ENCODE measurements at regions not wholly inside any gene's neighbourhood (a gene's known extent, or its start where the extent isn't known, plus 50 kb on each side); places are given as distances from the start of the nearest gene placed in this dataset.

DNA sequence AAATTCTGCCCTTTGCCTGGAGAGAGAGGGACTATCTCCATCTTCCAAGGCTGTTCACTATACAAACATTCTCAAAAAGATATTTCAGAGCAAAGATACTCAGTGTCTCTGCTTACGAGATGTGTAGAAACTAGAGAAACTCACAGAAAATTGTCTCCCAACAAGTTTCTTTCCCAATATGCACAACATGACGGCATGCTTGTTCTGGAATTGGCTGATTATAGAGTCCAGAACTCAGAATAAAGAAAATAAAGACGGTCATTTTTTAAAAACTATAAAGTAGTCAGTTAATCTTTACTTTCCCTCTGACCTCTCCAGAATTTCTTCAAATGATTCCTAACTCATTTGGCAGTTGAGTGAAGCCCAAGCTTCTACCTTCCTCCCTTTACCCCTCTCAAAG lies 285.5 kb upstream of the KLF3 start:
- TF ChIP-seq ZFX (IDR thresholded peaks at IDR 0.05), result no peak
- TF ChIP-seq, protein P1, sequence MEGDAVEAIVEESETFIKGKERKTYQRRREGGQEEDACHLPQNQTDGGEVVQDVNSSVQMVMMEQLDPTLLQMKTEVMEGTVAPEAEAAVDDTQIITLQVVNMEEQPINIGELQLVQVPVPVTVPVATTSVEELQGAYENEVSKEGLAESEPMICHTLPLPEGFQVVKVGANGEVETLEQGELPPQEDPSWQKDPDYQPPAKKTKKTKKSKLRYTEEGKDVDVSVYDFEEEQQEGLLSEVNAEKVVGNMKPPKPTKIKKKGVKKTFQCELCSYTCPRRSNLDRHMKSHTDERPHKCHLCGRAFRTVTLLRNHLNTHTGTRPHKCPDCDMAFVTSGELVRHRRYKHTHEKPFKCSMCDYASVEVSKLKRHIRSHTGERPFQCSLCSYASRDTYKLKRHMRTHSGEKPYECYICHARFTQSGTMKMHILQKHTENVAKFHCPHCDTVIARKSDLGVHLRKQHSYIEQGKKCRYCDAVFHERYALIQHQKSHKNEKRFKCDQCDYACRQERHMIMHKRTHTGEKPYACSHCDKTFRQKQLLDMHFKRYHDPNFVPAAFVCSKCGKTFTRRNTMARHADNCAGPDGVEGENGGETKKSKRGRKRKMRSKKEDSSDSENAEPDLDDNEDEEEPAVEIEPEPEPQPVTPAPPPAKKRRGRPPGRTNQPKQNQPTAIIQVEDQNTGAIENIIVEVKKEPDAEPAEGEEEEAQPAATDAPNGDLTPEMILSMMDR (conservative IDR thresholded peaks at IDR 0.05), result no peak
- no peak overlapping the region for H3K27ac ChIP-seq

DNA sequence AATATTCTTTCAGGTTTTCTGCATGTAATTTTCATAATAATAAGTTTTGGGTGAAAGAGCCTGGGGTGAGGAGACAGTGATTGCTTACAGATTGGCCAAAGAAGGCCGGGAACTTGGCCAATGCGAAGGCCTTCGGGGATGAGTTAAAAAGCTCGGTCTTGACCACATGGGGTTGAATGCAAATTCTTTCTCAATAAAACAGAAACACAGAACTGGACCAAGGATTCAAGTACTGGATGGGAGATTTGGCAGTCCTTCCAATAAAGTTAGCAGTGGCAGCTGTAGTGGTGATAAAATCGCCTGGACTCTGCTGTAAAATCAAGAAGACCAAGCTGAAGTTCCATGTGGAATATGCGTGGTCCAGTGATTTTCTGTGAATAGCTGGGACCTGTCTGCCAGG lies 282.2 kb upstream of the KLF3 start:
- no peak overlapping the region for H3K27ac ChIP-seq
- no peak for TF ChIP-seq ZFX (IDR thresholded peaks at IDR 0.05)
- TF ChIP-seq, protein P1 (conservative IDR thresholded peaks at IDR 0.05), result no peak

DNA sequence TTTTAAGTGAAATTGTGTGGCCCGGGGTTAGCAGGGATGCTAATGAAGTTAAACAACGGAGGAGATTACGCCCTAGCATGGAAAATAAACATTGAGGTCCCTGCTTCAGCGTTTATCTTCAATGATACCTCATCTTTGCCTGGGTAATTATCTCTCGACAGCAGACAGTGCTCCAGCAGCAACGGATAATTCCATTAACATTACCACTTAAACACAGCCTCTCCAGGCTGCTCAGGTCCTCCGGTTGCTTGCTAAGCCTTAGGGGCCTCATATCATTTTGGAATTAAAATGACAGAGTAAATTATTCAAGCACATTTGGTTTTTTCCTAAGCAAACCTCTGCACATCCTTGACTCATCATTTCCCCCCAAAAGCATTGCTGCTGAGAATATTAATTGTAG lies 281.5 kb upstream of the KLF3 start:
- H3K27ac ChIP-seq, result no peak overlapping the region
- TF ChIP-seq, protein P1 (conservative IDR thresholded peaks at IDR 0.05), result no peak
- TF ChIP-seq ZFX (IDR thresholded peaks at IDR 0.05), result no peak

DNA sequence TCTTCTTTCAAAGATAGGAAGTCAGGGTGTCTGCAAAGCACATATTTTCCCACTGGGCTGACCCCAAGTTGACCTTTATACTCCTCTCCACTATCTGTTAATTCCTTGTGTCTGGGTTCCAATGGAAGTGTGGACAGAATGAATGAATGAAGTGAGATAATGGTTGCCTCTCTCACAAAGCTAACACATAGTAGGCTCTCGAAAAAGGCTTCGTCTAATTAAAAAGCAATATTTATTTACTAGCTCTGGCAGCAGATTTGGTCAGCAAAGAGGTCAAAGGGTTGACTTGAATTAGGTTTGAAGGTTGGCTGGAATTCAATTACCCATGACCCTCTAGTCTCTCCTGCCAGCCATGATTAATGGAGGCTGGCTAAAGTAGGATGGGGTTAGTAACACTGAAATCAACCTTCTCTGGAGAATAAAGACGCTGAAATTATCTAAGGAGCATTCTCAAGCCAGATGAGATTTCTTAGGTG lies 280.3 kb upstream of the KLF3 start:
- TF ChIP-seq, protein P1 (conservative IDR thresholded peaks at IDR 0.05), result no peak
- no peak for TF ChIP-seq ZFX (IDR thresholded peaks at IDR 0.05)
- H3K27ac ChIP-seq, result no peak overlapping the region

DNA sequence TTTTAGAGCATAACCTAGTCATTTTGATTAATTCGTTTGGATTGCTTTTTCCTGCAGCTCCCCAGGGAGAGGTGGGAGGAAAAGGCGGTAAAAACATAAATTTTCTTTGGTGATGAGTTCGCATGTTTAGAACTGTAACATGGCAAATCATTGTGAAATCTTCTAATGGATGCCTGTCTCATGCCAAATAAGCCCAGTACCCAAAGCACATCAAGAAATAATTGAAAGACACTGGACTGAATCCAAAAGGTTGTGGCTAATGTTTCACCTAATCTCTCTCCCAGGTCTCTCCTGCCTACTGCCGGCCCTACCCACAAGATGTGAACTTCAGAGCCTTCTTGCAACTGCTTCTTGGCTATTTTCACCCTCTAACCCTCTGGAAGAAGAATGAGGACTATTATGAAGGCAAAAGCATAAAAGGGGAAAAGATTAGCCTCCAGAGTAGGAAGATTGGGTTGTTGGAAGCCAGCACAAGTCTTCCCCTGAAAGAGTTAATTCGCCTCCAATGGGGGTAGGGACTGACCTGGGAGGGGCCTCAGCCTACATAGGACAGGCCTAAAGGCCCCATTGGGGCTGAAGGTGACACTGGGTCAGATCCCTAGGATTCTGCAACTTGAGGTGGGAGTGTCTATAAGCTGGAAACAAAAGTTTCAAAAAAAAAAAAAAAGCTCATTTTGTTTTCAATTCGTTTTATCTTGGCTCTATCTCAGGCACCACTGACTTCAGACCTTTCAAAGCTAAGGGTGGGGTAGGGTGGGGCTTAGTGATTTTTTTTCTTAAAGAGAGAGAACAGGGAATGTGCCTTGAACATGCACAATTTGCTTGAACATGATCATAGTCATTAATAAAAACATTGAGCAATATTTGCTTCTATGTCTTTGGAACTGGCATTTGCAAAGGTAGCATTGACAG lies 278.6 kb upstream of the KLF3 start:
- TF ChIP-seq, protein P1 (conservative IDR thresholded peaks at IDR 0.05), result no peak
- TF ChIP-seq ZFX (IDR thresholded peaks at IDR 0.05), result no peak
- H3K27ac ChIP-seq, result no peak overlapping the region

DNA sequence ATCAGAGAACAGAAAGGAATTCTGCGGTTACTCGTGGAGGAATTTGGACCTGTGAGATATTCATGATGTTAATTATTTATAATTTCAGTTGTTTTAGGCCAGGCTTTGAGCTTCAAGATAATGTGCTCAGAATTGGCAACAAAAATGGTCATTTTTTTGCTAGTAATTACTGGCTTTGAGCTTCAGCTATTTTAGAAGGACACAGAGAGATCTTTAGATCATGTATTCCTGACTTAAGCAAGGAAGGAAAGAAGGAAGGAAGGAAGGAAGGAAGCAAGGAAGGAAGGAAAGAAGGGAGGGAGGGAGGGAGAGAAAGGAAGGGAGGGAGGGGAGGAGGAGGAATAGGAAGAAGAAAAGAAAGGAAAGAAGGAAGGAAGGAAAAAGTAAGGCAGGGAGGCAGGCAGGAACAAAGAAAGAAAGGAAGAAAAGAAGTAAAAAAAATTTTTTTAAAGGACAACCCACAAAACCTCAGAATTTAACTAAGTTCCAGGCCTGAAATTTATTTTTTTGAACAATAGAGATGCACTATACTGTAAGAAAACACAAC lies 277.9 kb upstream of the KLF3 start:
- no peak overlapping the region for H3K27ac ChIP-seq
- TF ChIP-seq, protein P1 (conservative IDR thresholded peaks at IDR 0.05), result no peak
- no peak for TF ChIP-seq ZFX (IDR thresholded peaks at IDR 0.05)

DNA sequence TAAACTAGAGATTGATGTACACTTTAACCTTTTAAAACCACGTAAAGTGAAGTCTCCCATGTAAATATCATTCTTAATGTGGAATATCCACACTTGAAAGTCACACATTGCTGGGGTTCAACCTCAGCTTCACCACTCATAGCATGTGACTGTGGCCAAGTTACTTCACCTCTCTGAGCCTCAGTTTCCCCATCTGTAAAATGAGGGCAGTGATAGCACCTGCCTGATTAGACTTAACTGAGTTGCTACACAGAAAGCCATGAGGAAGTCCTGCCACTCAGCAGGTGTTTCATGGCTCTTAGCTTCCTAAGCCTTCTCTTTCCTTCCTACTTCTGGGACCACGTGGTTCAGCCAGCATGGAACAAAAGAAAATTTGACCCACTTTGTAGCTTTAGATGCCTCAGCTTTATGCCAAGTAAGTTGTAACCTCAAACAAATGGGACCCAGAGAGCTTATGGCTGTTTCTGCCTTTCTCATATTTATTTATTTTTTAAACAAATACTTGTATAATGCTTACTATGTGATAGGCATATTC lies 277.3 kb upstream of the KLF3 start:
- H3K27ac ChIP-seq, result no peak overlapping the region

More for the DNA sequence above, 277.3 kb upstream of the KLF3 start:
- no peak for TF ChIP-seq ZFX (IDR thresholded peaks at IDR 0.05)
- TF ChIP-seq, protein P1 (conservative IDR thresholded peaks at IDR 0.05), result no peak

All from C4-2B (cell line).